OCI-LY1 (cell line): ENCODE measurements at regions not wholly inside any gene's neighbourhood (a gene's known extent, or its start where the extent isn't known, plus 50 kb on each side); places are given as distances from the start of the nearest gene placed in this dataset.

Experiments used
- EZH2 ChIP-seq: fragments of 200-600 bp; sonication (generic), shearing (Covaris generic); IDR thresholded peaks from 2 replicates; pipeline ENCODE4 v1.8.0; 2017; ENCODE audit warnings: borderline replicate concordance, mixed run types, mild to moderate bottlenecking, antibody characterized with exemption, low read length, moderate library complexity, mixed read lengths
- TF ChIP-seq, protein P1 (sequence below): fragments of 200-600 bp; sonication (generic), shearing (Covaris generic); IDR thresholded peaks from 2 replicates; pipeline ENCODE4 v1.5.1; 2017; ENCODE audit warnings: mild to moderate bottlenecking, antibody characterized with exemption, low read length, moderate library complexity, mixed read lengths

DNA sequence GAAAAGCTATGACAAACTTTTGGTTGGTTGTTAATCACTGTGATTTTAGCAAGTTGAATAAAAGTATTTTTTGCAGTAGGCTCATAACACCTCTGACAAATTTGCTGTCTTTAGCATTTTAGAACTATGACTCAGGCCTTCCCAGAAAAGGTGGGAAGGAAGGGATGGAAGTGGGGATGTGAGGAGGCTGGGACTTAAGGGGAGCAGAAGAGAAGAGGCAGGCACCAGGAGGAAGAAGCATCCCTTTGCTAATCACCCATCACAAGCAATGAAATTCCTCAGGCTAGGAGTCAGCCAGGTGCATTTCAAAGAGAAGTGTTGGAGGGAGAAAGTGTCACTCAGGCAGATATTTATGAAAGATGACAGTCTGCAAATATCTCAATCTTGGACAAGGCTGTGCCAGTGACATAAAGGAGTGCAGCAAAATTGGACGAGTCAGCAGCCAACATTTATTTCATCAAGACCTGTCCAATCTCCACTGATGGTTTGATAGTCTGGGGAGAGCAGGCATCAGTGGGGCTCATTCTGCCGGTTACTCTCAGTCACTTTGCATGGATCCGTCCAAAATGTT, 337.3 kb upstream of the ARRDC4 start:
- no peak for TF ChIP-seq EZH2
- TF ChIP-seq, protein P1, sequence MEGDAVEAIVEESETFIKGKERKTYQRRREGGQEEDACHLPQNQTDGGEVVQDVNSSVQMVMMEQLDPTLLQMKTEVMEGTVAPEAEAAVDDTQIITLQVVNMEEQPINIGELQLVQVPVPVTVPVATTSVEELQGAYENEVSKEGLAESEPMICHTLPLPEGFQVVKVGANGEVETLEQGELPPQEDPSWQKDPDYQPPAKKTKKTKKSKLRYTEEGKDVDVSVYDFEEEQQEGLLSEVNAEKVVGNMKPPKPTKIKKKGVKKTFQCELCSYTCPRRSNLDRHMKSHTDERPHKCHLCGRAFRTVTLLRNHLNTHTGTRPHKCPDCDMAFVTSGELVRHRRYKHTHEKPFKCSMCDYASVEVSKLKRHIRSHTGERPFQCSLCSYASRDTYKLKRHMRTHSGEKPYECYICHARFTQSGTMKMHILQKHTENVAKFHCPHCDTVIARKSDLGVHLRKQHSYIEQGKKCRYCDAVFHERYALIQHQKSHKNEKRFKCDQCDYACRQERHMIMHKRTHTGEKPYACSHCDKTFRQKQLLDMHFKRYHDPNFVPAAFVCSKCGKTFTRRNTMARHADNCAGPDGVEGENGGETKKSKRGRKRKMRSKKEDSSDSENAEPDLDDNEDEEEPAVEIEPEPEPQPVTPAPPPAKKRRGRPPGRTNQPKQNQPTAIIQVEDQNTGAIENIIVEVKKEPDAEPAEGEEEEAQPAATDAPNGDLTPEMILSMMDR = no peak
